Smooth muscle cell (in vitro differentiated cells): ENCODE measurements at regions not wholly inside any gene's neighbourhood (a gene's known extent, or its start where the extent isn't known, plus 50 kb on each side); places are given as distances from the start of the nearest gene placed in this dataset.

Experiments used
- DNase-seq: peaks from one replicate; lab custom pipeline; 2025; ENCODE audit not compliant: unreplicated experiment; lab: John Stamatoyannopoulos, UW
- H2AFZ ChIP-seq: fragments of 200-600 bp; sonication (generic); 2 replicates; pipeline ENCODE4 v1.6.0; 2016; ENCODE audit warnings: antibody characterized with exemption, low read depth, mild to moderate bottlenecking
- H3F3A ChIP-seq: fragments of 200-600 bp; sonication (generic); 2 replicates; pipeline ENCODE4 v1.6.0; 2017; ENCODE audit warnings: antibody characterized with exemption, low read depth
- H3K27ac ChIP-seq: fragments of 200-600 bp; sonication (generic); 2 replicates; pipeline ENCODE4 v1.5.1; 2016; ENCODE audit warnings: low read depth, mild to moderate bottlenecking
- H3K27me3 ChIP-seq: fragments of 200-600 bp; sonication (generic); 2 replicates; pipeline ENCODE4 v1.6.1; 2016; ENCODE audit warnings: low read depth, mild to moderate bottlenecking
- H3K36me3 ChIP-seq: fragments of 200-600 bp; sonication (generic); 2 replicates; pipeline ENCODE4 v1.5.1; 2016; ENCODE audit warnings: low read depth
- H3K4me1 ChIP-seq: fragments of 200-600 bp; sonication (generic); 2 replicates; pipeline ENCODE4 v1.5.1; 2016; ENCODE audit warnings: low read depth
- H3K4me2 ChIP-seq: fragments of 200-600 bp; sonication (generic); 2 replicates; pipeline ENCODE4 v1.6.0; 2016; ENCODE audit warnings: mild to moderate bottlenecking
- H3K4me3 ChIP-seq: fragments of 200-600 bp; sonication (generic); 2 replicates; pipeline ENCODE4 v1.5.1; 2016; ENCODE audit warnings: mild to moderate bottlenecking
- H3K79me2 ChIP-seq: fragments of 200-600 bp; sonication (generic); 2 replicates; pipeline ENCODE4 v1.6.0; 2016; ENCODE audit warnings: low read depth, mild to moderate bottlenecking
- H3K9ac ChIP-seq: fragments of 200-600 bp; sonication (generic); 2 replicates; pipeline ENCODE4 v1.6.0; 2016; ENCODE audit warnings: low read depth
- H3K9me3 ChIP-seq: fragments of 200-600 bp; sonication (generic); replicated peaks from 2 replicates; pipeline ENCODE4 v1.5.1; 2016; ENCODE audit warnings: low read depth
- H4K20me1 ChIP-seq: fragments of 200-600 bp; sonication (generic); 2 replicates; pipeline ENCODE4 v1.6.0; 2016; ENCODE audit warnings: low read depth
- WGBS: methylation state at CpG from one replicate; pipeline ENCODE4 v1.1.7; 2016; ENCODE audit warnings: low lambda C conversion rate; 5-methylcytosine and 5-hydroxymethylcytosine counted together
- TF ChIP-seq, protein P1 (sequence below): fragments of 200-600 bp; sonication (generic); IDR thresholded peaks from 2 replicates; pipeline ENCODE4 v1.5.1; 2017; ENCODE audit warnings: borderline replicate concordance, mild to moderate bottlenecking, antibody characterized with exemption; ENCODE audit not compliant: insufficient read depth, poor library complexity, severe bottlenecking

- H3K9ac ChIP-seq, result no peak overlapping the region
- H3K79me2 ChIP-seq, result no peaks in the 10 kb centered on the region
- no peaks in the 10 kb centered on the region for H3K4me1 ChIP-seq
- H4K20me1 ChIP-seq, result no peaks in the 10 kb centered on the region
- no peak for DNase-seq
- no peaks in the 10 kb centered on the region for H3K9me3 ChIP-seq
- H3K4me3 ChIP-seq, result no peak overlapping the region
- no peaks in the 10 kb centered on the region for H3K27me3 ChIP-seq
- H3K4me2 ChIP-seq, result no peak overlapping the region
- no peaks in the 10 kb centered on the region for H3K36me3 ChIP-seq
- peak overlapping the region; percentile 46 for H3K27ac ChIP-seq
- H2AFZ ChIP-seq, result peak overlapping the region; percentile 15
- H3F3A ChIP-seq, result no peaks in the 10 kb centered on the region
- TF ChIP-seq, protein P1, sequence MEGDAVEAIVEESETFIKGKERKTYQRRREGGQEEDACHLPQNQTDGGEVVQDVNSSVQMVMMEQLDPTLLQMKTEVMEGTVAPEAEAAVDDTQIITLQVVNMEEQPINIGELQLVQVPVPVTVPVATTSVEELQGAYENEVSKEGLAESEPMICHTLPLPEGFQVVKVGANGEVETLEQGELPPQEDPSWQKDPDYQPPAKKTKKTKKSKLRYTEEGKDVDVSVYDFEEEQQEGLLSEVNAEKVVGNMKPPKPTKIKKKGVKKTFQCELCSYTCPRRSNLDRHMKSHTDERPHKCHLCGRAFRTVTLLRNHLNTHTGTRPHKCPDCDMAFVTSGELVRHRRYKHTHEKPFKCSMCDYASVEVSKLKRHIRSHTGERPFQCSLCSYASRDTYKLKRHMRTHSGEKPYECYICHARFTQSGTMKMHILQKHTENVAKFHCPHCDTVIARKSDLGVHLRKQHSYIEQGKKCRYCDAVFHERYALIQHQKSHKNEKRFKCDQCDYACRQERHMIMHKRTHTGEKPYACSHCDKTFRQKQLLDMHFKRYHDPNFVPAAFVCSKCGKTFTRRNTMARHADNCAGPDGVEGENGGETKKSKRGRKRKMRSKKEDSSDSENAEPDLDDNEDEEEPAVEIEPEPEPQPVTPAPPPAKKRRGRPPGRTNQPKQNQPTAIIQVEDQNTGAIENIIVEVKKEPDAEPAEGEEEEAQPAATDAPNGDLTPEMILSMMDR, result peak; percentile 67
- 84% methylated on average over 4 of the region's 4 CpGs for WGBS
Observed at GRCh38 chr5:122704247-122705036, 70.4 kb upstream of the SNX2 start.

- H4K20me1 ChIP-seq, result no peaks in the 10 kb centered on the region
- TF ChIP-seq, protein P1, result no peak
- H3K27me3 ChIP-seq, result no peaks in the 10 kb centered on the region
- H3K27ac ChIP-seq, result peak overlapping the region; percentile 46
- H3K9ac ChIP-seq, result no peak overlapping the region
- H3K4me2 ChIP-seq, result peak overlapping the region; percentile 56
- no peaks in the 10 kb centered on the region for H3F3A ChIP-seq
- peak overlapping the region; percentile 15 for H2AFZ ChIP-seq
- no peaks in the 10 kb centered on the region for H3K9me3 ChIP-seq
- no peaks in the 10 kb centered on the region for H3K36me3 ChIP-seq
- H3K79me2 ChIP-seq, result no peaks in the 10 kb centered on the region
- DNase-seq, result no peak
- 21% methylated on average over 1 of the region's 1 CpG for WGBS
- no peak overlapping the region for H3K4me3 ChIP-seq
- no peaks in the 10 kb centered on the region for H3K4me1 ChIP-seq
Observed at GRCh38 chr5:122705851-122706250, 69.0 kb upstream of the SNX2 start.

GRCh38 chr5:122707796-122708195 is 67.1 kb upstream of the SNX2 start:
- H3K4me1 ChIP-seq, result no peaks in the 10 kb centered on the region
- H2AFZ ChIP-seq, result no peak overlapping the region
- H3K4me2 ChIP-seq, result no peak overlapping the region
- TF ChIP-seq, protein P1, result no peak
- H3K36me3 ChIP-seq, result no peaks in the 10 kb centered on the region
- no peaks in the 10 kb centered on the region for H3K79me2 ChIP-seq
- H3K9ac ChIP-seq, result no peak overlapping the region
- H3K27ac ChIP-seq, result no peak overlapping the region
- no peaks in the 10 kb centered on the region for H3K9me3 ChIP-seq
- no peaks in the 10 kb centered on the region for H3F3A ChIP-seq
- DNase-seq, result no peak
- H4K20me1 ChIP-seq, result no peaks in the 10 kb centered on the region
- H3K4me3 ChIP-seq, result no peak overlapping the region
- no peaks in the 10 kb centered on the region for H3K27me3 ChIP-seq

DNA sequence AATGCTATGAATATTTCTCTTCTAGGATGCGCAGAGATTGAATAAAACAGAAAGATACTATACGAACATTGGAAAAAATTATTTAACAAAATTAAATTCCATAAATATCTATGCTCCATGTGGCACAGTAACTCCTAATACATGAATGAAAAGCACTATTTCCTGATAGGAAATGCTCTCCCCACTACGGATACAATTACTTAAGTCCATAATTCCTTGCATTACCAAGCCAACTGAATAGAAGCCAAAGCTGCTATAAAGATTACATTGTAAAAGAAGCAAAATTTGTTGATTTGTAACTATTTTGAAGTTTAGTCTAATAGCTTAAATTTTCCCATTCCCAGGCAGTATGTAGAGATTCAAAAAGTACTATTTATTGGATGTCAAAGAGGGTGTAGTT is 61.8 kb upstream of the SNX2 start:
- no peak overlapping the region for H3K27ac ChIP-seq
- WGBS, result 70% methylated on average over 3 of the region's 3 CpGs
- no peak for DNase-seq
- no peaks in the 10 kb centered on the region for H3K79me2 ChIP-seq
- H3K9me3 ChIP-seq, result no peaks in the 10 kb centered on the region
- no peaks in the 10 kb centered on the region for H4K20me1 ChIP-seq
- TF ChIP-seq, protein P1, result no peak
- H3K4me1 ChIP-seq, result peaks cover 3% of the 10 kb centered on the region
- no peak overlapping the region for H3K4me2 ChIP-seq
- H3K9ac ChIP-seq, result no peak overlapping the region
- H3K4me3 ChIP-seq, result no peak overlapping the region
- no peaks in the 10 kb centered on the region for H3K36me3 ChIP-seq
- H3F3A ChIP-seq, result no peaks in the 10 kb centered on the region
- H3K27me3 ChIP-seq, result no peaks in the 10 kb centered on the region
- no peak overlapping the region for H2AFZ ChIP-seq
